ENCODE measurements at regions not wholly inside any gene's neighbourhood (a gene's known extent, or its start where the extent isn't known, plus 50 kb on each side); places are given as distances from the start of the nearest gene placed in this dataset.
A peak's percentile ranks its signal among the peaks of the same experiment; 100 is the strongest.

- no peak for DNase-seq
Observed at GRCh38 chr15:69530991-69531664, 78.5 kb downstream of the RPLP1 start.

GRCh38 chr15:69531665-69532027, 79.0 kb downstream of the RPLP1 start:
- no peak for DNase-seq

GRCh38 chr15:69532066-69532465, 79.4 kb downstream of the RPLP1 start:
- no peak for DNase-seq

GRCh38 chr15:69532856-69533255, 80.2 kb downstream of the RPLP1 start:
- no peak for DNase-seq

GRCh38 chr15:69533522-69533921, 80.9 kb downstream of the RPLP1 start:
- no peak for DNase-seq

- DNase-seq: no peak
Observed at GRCh38 chr15:69535101-69535638, 82.6 kb downstream of the RPLP1 start.

- no peak for DNase-seq
Observed at GRCh38 chr15:69535998-69536397, 83.4 kb downstream of the RPLP1 start.

GRCh38 chr15:69536726-69537512, 84.3 kb downstream of the RPLP1 start:
- DNase-seq: no peak

- DNase-seq: no peak
Observed at GRCh38 chr15:69537901-69538300, 85.3 kb downstream of the RPLP1 start.

- DNase-seq: no peak
Observed at GRCh38 chr15:69538379-69538778, 85.8 kb downstream of the RPLP1 start.

GRCh38 chr15:69539345-69539744, 86.7 kb downstream of the RPLP1 start:
- no peak for DNase-seq

GRCh38 chr15:69540622-69541021, 88.0 kb downstream of the RPLP1 start:
- DNase-seq: peak; percentile 70

GRCh38 chr15:69542028-69542427, 89.4 kb downstream of the RPLP1 start:
- no peak for DNase-seq

- no peak for DNase-seq
Observed at GRCh38 chr15:69543681-69544364, 91.2 kb downstream of the RPLP1 start.

GRCh38 chr15:69544365-69545113, 91.9 kb downstream of the RPLP1 start:
- no peak for DNase-seq

GRCh38 chr15:69546182-69546581, 93.6 kb downstream of the RPLP1 start:
- no peak for DNase-seq

- no peak for DNase-seq
Observed at GRCh38 chr15:69548395-69549180, 96.0 kb downstream of the RPLP1 start.

GRCh38 chr15:69551391-69552056, 98.9 kb downstream of the RPLP1 start:
- DNase-seq: no peak

- DNase-seq: no peak
Observed at GRCh38 chr15:69552057-69552815, 99.6 kb downstream of the RPLP1 start.

- no peak for DNase-seq
Observed at GRCh38 chr15:69553686-69554085, 101.1 kb downstream of the RPLP1 start.
